Smooth muscle cell (in vitro differentiated cells): ENCODE measurements at regions not wholly inside any gene's neighbourhood (a gene's known extent, or its start where the extent isn't known, plus 50 kb on each side); places are given as distances from the start of the nearest gene placed in this dataset.
A peak's percentile ranks its signal among the peaks of the same experiment; 100 is the strongest.

Experiments
- DNase-seq: peaks from one replicate; lab custom pipeline; 2025; ENCODE audit not compliant: unreplicated experiment; lab: John Stamatoyannopoulos, UW
- H2AFZ ChIP-seq: fragments of 200-600 bp; sonication (generic); 2 replicates; pipeline ENCODE4 v1.6.0; 2016; ENCODE audit warnings: antibody characterized with exemption, low read depth, mild to moderate bottlenecking
- H3F3A ChIP-seq: fragments of 200-600 bp; sonication (generic); 2 replicates; pipeline ENCODE4 v1.6.0; 2017; ENCODE audit warnings: antibody characterized with exemption, low read depth
- H3K27ac ChIP-seq: fragments of 200-600 bp; sonication (generic); 2 replicates; pipeline ENCODE4 v1.5.1; 2016; ENCODE audit warnings: low read depth, mild to moderate bottlenecking
- H3K27me3 ChIP-seq: fragments of 200-600 bp; sonication (generic); 2 replicates; pipeline ENCODE4 v1.6.1; 2016; ENCODE audit warnings: low read depth, mild to moderate bottlenecking
- H3K36me3 ChIP-seq: fragments of 200-600 bp; sonication (generic); 2 replicates; pipeline ENCODE4 v1.5.1; 2016; ENCODE audit warnings: low read depth
- H3K4me1 ChIP-seq: fragments of 200-600 bp; sonication (generic); 2 replicates; pipeline ENCODE4 v1.5.1; 2016; ENCODE audit warnings: low read depth
- H3K4me2 ChIP-seq: fragments of 200-600 bp; sonication (generic); 2 replicates; pipeline ENCODE4 v1.6.0; 2016; ENCODE audit warnings: mild to moderate bottlenecking
- H3K4me3 ChIP-seq: fragments of 200-600 bp; sonication (generic); 2 replicates; pipeline ENCODE4 v1.5.1; 2016; ENCODE audit warnings: mild to moderate bottlenecking
- H3K79me2 ChIP-seq: fragments of 200-600 bp; sonication (generic); 2 replicates; pipeline ENCODE4 v1.6.0; 2016; ENCODE audit warnings: low read depth, mild to moderate bottlenecking
- H3K9ac ChIP-seq: fragments of 200-600 bp; sonication (generic); 2 replicates; pipeline ENCODE4 v1.6.0; 2016; ENCODE audit warnings: low read depth
- H3K9me3 ChIP-seq: fragments of 200-600 bp; sonication (generic); replicated peaks from 2 replicates; pipeline ENCODE4 v1.5.1; 2016; ENCODE audit warnings: low read depth
- H4K20me1 ChIP-seq: fragments of 200-600 bp; sonication (generic); 2 replicates; pipeline ENCODE4 v1.6.0; 2016; ENCODE audit warnings: low read depth
- CTCF ChIP-seq: fragments of 200-600 bp; sonication (generic); IDR thresholded peaks from 2 replicates; pipeline ENCODE4 v1.5.1; 2017; ENCODE audit warnings: borderline replicate concordance, mild to moderate bottlenecking, antibody characterized with exemption; ENCODE audit not compliant: insufficient read depth, poor library complexity, severe bottlenecking
- WGBS: methylation state at CpG from one replicate; pipeline ENCODE4 v1.1.7; 2016; ENCODE audit warnings: low lambda C conversion rate; 5-methylcytosine and 5-hydroxymethylcytosine counted together

DNA sequence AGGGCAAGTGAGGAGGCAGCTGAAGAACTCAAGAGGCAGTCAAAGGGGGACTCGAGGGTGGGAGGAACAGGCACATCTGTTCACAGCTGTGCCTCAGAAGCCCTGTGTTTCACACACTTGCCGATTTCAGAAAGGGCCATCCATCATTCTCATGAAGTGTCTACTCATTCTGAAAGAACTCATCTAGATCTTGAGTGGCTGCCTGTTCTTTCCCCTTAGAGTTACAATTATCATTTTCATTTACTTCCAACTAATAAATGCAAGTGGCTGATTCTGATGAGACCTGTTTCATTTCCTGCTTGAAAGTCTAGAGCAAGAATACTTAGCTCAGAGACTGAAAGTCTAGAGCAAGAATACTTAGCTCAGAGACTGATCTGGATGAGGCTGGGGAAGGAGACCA lies 1145.1 kb downstream of the UQCRFS1 start:
- Histone ChIP-seq H3K27me3 (no peaks in the 10 kb centered on the region), H3K9me3 (no peaks in the 10 kb centered on the region), H3K9ac (no peak overlapping the region), H2AFZ (no peak overlapping the region), H4K20me1 (no peaks in the 10 kb centered on the region), H3K36me3 (no peaks in the 10 kb centered on the region), H3K79me2 (no peaks in the 10 kb centered on the region), H3F3A (no peaks in the 10 kb centered on the region), H3K4me3 (no peak overlapping the region), H3K4me2 (no peak overlapping the region), H3K27ac (no peak overlapping the region), H3K4me1 (peaks cover 8% of the 10 kb centered on the region)
- TF ChIP-seq CTCF = no peak
- no peak for DNase-seq
- WGBS = 66% methylated on average over 2 of the region's 2 CpGs

DNA sequence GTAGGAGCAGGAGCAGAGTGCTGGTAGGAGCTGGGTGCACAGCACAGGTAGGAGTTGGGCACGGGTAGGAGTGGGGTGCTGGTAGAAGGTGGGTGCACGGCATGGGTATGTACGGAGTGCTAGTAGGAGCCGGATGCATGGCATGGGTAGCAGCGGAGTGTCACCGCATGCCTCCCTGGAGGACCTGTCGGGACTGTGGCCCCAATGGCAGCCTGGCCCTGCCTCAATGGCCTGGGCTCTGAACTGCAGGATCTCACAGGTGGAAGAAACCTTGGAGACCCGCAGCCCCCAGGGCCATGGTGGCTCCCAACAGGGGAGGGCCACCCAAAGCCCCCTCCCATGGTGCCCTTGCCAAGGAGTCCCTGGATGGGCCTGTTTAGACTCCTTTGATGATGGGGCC lies 1146.0 kb downstream of the UQCRFS1 start:
- Histone ChIP-seq H3K9me3 (no peaks in the 10 kb centered on the region), H3K27ac (no peak overlapping the region), H3K4me2 (no peak overlapping the region), H3K4me3 (no peak overlapping the region), H3K4me1 (peaks cover 8% of the 10 kb centered on the region), H2AFZ (no peak overlapping the region), H3K27me3 (no peaks in the 10 kb centered on the region), H4K20me1 (no peaks in the 10 kb centered on the region), H3K36me3 (no peaks in the 10 kb centered on the region), H3K9ac (no peak overlapping the region), H3K79me2 (no peaks in the 10 kb centered on the region), H3F3A (no peaks in the 10 kb centered on the region)
- no peak for TF ChIP-seq CTCF
- DNase-seq = no peak
- WGBS = 98% methylated on average over 7 of the region's 8 CpGs

GRCh38 chr19:28066161-28066560 lies 1146.8 kb downstream of the UQCRFS1 start:
- Histone ChIP-seq H3F3A (no peaks in the 10 kb centered on the region), H3K79me2 (no peaks in the 10 kb centered on the region), H4K20me1 (no peaks in the 10 kb centered on the region), H3K4me1 (peaks cover 8% of the 10 kb centered on the region), H3K36me3 (no peaks in the 10 kb centered on the region), H3K27me3 (no peaks in the 10 kb centered on the region), H3K9me3 (no peaks in the 10 kb centered on the region), H2AFZ (no peak overlapping the region), H3K4me2 (no peak overlapping the region), H3K4me3 (no peak overlapping the region), H3K9ac (no peak overlapping the region), H3K27ac (no peak overlapping the region)
- no peak for TF ChIP-seq CTCF
- no peak for DNase-seq
- 86% methylated on average over 3 of the region's 3 CpGs for WGBS

DNA sequence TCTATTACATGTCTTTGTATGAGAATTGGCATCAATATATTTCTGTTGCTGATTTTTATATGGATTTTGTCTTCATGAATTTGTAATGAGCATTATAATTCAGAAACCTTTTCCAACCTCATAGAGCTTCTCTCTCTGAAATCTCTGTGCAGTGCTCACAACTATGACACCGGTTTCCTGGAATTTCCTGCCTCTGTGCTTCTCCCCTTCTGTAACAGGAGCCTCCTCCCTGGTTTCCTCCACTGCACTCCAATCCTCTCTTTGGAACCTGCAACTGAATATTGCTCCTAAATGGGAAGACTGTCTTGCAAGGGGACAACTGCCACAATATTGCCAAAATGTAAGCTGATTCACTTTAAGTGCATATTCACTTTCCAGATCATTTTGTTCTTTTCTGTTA lies 1147.9 kb downstream of the UQCRFS1 start:
- 5% methylated on average over 1 of the region's 1 CpG for WGBS
- Histone ChIP-seq H3K36me3 (no peaks in the 10 kb centered on the region), H3K9me3 (no peaks in the 10 kb centered on the region), H3K4me1 (peaks cover 8% of the 10 kb centered on the region), H3K27me3 (no peaks in the 10 kb centered on the region), H3K4me3 (no peak overlapping the region), H3K79me2 (no peaks in the 10 kb centered on the region), H3K9ac (no peak overlapping the region), H3K27ac (peak overlapping the region; percentile 15), H4K20me1 (no peaks in the 10 kb centered on the region), H3F3A (no peaks in the 10 kb centered on the region), H3K4me2 (peak overlapping the region; percentile 36), H2AFZ (no peak overlapping the region)
- no peak for TF ChIP-seq CTCF
- no peak for DNase-seq
